GM10248 (cell line): ENCODE measurements at regions not wholly inside any gene's neighbourhood (a gene's known extent, or its start where the extent isn't known, plus 50 kb on each side); places are given as distances from the start of the nearest gene placed in this dataset.

Experiments
- CTCF ChIA-PET: fragments of 300-600 bp; sonication (Branson Sonifier 250); formaldehyde crosslinking; extraction: SDS; loops from one replicate; lab custom pipeline; 2021; ENCODE audit warnings: antibody characterized with exemption; lab: Yijun Ruan, JAX
- POLR2A ChIA-PET: fragments of 350-650 bp; sonication (Branson Sonifier 250); formaldehyde crosslinking; extraction: SDS; loops from one replicate; lab custom pipeline; 2020; ENCODE audit warnings: antibody characterized with exemption; lab: Yijun Ruan, JAX
- DNase-seq: peaks from one replicate; pipeline ENCODE4 v3.0.0; 2012; ENCODE audit errors: extremely low spot score
- CTCF ChIP-seq: IDR thresholded peaks from 2 replicates; pipeline ENCODE4 v1.5.1; 2012; ENCODE audit warnings: mild to moderate bottlenecking, low read depth; ENCODE audit errors: extremely low read depth, missing control alignments, control extremely low read depth

GRCh38 chr21:16302851-16303282 lies 573.1 kb downstream of the USP25 start:
- no peak for DNase-seq
- CTCF ChIA-PET, result interaction anchor here (1.0 to 1.4 kb wide), 2 partner anchors 18 to 27 kb away, joined by 3 to 5 read pairs; no protein-coding TSS in a partner anchor
- no peak for TF ChIP-seq CTCF
- POLR2A ChIA-PET, result no interaction called here

- CTCF ChIA-PET, result no interaction called here
- TF ChIP-seq CTCF, result no peak
- POLR2A ChIA-PET, result no interaction called here
- no peak for DNase-seq
These were observed 574.7 kb downstream of the USP25 start for GRCh38 chr21:16304174-16305095.

- no peak for TF ChIP-seq CTCF
- POLR2A ChIA-PET, result no interaction called here
- CTCF ChIA-PET, result no interaction called here
- DNase-seq, result no peak
These were observed 575.9 kb downstream of the USP25 start for GRCh38 chr21:16305686-16306085.

GRCh38 chr21:16307256-16307655 lies 577.5 kb downstream of the USP25 start:
- no peak for TF ChIP-seq CTCF

GRCh38 chr21:16308269-16308668 lies 578.5 kb downstream of the USP25 start:
- CTCF ChIA-PET, result no interaction called here
- no peak for DNase-seq

More at GRCh38 chr21:16307256-16307655, 577.5 kb downstream of the USP25 start:
- POLR2A ChIA-PET, result no interaction called here
- CTCF ChIA-PET, result no interaction called here
- no peak for DNase-seq

More at GRCh38 chr21:16308269-16308668, 578.5 kb downstream of the USP25 start:
- POLR2A ChIA-PET, result no interaction called here
- no peak for TF ChIP-seq CTCF
